Activated CD8-positive, alpha-beta memory T cell treated with anti-CD3 and anti-CD28 coated beads, Interleukin-2, amount 50 U/mL, for 48 hours (primary cell): ENCODE measurements at regions not wholly inside any gene's neighbourhood (a gene's known extent, or its start where the extent isn't known, plus 50 kb on each side); places are given as distances from the start of the nearest gene placed in this dataset.
"Not testable (repeated sequence)": the region's sequence is repeated elsewhere in the genome, so short reads cannot be mapped to it uniquely, and the experiment has no call there.

ENCODE experiments used
- DNase-seq: peaks from one replicate; pipeline ENCODE4 v3.0.0-alpha.2; 2020

DNA sequence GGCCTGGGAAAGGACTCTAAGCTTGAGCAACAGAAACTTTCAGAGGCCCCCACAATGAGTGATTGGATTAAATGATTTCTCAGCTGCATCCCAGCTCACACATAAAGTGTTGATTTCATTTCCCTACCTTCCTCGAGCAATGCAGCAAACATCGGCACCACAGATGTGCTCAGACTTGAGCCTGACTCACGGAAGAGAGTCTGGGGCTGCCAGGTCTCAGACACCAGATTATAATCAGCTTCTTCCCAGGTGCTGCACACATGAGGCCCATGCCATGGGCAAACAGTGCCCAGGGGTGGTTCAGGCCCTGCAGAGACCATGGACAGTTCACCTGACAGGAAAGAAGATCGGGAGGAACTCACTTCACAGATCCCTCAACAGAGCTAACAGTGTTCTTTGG is 226.6 kb upstream of the TENM4 start:
- DNase-seq: no peak

DNA sequence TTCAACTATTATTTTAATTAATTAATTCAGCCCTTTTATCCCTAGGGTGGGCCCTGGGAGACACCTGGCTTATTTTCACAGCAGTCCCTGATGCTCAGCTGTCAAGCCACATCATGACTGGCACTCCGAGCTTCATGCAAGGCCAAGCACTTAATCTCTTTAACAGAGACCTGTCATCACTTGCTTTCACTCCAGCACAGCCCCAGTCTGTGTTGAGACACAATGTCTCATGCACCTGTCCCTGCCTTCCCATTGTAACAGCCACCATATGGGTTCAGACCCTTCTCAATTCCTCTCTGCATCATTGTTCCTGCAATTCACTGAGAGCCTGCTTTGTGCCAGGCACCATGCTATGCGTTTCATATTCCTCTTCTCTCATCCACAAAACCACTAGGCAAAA is 222.2 kb upstream of the TENM4 start:
- no peak for DNase-seq

DNA sequence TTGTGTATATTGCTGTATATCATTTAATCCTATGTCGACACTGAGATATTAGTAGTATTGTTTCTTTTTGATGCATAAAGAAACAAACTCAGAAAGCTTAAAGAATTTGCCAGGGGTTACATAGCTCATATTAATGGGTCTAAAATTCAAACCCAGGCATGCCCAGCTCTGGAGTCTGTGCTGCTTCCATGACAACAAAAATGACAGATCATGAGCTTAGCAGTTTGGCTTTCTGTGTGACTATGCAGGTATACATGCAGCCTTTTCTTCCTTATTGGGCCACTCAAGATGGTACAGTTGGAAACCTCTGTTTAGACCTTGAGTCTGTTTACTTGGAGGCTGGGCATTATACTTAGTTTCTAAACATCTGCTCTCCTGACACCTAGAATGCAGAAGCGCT is 220.5 kb upstream of the TENM4 start:
- DNase-seq: no peak

DNA sequence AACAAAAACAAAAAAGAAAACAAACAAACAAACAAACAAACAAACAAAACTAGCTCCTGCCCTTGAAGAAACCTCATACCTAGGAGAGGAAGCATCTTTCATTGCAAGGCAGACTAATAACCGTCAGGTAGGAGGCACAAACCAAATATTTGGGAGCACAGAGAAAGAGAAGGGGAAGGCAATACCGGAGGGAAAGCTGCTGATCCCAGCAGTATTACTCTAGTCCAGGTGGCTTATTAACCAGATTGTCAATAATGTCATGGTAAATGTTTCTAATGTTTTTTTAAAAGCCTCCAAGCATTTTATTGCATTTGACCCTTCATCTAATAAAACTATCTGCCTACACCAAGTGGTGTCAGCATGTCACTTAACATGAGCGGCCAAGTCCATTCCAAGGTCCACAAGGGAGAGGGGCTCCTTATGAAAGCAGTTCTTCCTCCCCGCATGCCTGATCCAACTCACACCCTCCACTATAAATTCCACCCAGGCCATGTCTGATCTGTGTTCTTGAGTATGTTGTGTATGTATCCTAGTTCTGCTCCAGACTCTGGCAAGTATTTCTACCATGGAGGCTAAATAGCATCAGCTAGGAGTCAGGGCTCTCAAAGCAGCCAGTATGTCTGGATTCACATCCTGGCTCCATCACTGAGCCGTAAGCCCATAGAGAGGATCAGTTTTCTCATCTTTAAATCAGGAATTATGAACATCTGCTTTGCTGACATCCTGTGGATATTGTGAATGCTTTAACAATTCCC is 208.1 kb upstream of the TENM4 start:
- DNase-seq: no peak

DNA sequence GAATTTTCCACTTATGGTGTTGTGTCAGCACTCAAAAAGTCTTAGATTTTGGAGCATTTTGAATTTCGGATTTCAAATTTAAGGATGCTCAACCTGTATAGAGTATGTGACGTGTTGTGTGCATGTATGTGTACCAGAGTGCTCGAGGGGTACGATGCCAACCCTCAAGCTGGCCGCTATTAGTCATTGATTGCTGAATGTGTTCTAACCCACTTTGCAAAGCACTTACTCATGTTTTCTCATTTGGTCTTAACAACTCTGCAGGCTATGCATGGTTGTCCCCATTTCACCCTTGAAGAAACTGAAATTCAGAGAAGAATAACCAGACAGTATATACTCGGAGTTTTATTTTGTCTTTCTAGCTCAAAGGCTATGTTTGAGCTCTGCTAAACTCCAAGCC is 196.4 kb upstream of the TENM4 start:
- DNase-seq: no peak

DNA sequence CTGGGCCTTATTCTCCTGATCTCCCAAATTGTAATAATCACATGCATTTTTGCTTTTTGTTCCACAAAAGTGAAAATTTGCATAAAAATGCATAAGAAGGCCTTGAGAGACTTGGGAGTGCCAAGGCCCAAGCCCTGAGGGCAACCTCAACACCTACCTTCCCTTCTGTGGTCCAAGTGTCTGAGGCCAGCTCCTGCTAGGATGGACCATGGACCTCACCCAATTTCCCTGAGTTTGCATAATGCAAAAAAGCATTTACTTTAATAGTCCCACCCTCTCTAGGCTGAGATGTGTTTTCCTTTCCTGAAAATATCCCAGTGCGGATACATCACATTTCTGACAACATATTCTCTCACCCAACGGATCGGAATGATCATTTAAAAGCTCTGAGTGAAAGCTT is 194.1 kb upstream of the TENM4 start:
- no peak for DNase-seq

DNA sequence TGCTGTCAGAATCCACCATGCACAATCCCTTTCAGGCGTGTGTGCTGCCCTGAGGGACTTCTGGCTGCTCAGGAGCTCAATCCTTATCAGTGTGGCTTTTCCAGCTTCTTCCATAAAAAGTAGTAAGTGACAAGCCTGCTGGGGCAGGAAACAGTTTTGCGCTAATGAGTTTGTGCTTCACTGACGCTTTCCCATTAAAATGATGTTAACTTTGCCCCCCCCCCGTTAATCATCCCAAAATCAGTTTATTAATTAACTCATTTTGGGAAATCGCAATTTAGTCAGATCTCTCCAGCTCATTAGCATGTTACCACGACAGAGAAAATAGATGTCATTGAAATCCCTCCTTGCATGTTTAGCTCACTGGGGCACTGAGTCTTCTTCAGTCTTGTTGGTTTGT is 186.5 kb upstream of the TENM4 start:
- DNase-seq: no peak

DNA sequence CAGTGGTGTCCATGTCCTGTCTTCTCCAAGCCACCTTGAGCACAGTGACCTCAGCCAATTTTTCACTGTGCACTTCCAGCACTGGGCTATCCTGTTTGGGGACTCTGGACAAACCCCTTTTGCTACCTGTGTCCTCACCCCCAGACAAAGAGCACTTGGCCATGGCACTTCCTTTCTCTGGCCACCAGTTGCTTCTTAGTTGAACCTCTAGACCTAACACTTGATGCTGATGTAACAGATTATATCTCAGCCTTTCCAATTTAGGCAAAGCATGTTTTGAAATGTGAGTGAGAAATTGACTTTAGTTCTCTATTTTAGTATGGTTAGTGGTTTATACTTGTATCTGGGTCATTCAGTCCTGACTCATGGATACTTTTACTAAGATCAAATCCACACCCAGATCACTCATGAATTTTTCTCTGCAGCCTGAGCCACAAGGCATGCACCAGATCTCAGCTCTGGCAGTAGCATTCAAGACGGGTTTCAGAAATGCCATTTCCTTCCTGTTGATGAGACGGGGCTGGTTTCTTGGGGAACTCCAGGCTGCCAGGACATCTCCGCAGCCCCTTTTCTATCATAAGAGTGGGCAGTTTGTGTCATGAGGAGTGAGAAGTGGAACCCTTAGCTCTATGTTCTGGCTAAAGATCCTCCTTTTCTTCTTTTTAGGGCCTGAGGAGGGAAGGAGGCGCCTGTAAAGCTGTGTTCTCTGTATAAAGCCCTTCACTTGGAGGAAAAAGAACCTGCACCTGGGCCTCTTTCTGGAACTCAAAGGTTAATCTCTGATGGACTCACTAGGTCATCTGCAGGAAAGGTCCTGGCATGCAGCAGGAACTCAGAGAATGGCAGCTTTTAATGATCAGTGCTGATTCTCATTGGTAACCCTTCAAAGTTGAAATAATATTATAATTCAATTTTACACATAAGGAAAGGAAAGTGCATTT is 185.6 kb upstream of the TENM4 start:
- no peak for DNase-seq

DNA sequence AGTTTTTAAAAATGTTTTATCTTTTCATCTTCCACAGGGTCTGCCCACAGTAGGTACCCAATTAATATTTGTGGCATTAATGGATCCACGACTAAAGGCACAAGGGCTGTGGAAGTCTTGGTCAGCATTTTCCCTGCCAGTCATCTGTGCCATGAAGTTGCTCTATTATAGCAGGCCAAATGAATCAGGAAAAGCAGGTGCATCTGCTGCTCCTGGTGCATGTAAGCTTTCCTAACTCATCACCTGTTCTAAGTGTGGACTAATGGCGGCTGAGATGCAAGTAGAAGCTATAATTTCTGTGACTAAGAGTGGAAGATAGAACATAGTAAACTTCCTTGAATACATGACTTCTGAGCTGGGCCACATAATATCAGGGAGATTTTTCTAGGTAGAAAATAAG is 182.5 kb upstream of the TENM4 start:
- DNase-seq: no peak

DNA sequence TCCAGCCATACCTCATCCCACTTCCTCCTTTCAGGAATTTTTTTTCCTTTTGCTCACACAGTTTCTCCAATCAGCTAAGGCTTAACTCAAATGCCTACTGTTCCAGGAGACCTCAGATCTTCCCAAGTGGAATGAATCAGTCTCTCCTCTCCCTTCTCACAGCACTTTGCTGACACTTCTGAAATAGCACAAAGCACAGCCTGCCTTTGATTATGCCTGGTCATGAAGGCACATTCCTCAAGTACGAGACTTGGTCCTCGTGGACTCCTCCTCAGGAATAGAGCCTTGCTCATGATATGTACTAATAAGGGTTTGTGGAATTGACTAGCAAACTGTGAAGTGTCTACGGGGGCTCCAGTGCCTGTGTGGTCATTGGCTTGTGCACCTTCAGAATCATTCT is 176.7 kb upstream of the TENM4 start:
- no peak for DNase-seq

DNA sequence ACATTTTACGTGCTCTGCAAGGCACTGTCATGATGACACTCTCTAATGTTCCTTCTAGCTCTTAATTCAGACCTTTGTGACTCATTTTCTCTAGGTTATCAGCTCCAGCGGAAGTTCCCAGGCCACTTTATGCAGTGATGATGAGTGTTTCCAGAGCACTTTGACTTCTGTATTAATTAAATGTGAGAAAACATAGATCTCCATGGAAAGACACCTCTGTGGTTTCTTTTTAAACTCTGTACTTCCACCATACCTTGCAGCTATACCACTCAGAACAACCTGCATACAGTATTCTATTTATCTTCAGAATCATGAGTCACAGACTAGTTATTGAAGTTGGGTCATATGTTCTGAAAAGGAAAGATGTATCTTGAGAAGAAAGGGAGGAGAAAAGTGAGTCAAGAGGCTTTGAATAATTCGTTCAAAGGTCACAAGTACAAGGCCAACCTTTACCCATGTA is 175.6 kb upstream of the TENM4 start:
- no peak for DNase-seq

DNA sequence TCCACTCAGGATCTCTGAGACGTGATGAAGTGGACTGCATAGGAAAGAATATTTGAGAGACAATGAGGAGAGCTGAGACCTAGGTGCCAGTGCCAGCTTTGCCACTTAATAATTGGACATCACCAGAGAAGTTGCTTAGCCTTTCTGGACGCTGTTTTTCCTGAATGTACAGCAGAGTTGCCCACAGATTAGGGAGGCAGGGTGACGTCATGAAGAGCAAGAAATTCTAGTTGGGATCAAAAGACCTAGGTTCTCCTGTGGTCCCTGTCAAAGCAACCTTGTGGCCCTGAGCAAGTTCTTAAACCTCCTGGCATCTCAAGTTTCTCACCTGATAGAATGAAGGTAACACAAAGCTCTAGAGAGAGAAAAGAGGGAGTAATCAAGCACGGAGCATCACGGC is 174.6 kb upstream of the TENM4 start:
- DNase-seq: no peak

DNA sequence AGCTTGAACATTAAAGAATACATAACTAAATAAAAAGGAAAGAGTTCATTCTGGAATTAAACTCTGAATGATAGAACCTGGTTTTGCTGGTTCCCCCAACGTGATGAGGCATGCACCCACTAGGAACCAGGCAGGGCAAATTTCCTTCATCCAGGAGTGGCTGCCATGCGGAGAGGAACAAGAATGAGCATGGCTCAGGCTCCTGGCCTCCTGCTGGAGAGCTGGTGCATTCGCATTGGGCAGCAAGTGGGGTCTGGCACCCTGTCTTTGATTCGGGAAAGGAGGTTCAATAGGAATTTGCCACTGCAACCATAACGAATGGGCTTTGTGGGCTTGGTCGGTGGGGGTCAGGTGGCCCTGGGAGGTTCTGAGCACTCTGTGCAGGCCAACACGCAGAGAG is 169.8 kb upstream of the TENM4 start:
- no peak for DNase-seq

DNA sequence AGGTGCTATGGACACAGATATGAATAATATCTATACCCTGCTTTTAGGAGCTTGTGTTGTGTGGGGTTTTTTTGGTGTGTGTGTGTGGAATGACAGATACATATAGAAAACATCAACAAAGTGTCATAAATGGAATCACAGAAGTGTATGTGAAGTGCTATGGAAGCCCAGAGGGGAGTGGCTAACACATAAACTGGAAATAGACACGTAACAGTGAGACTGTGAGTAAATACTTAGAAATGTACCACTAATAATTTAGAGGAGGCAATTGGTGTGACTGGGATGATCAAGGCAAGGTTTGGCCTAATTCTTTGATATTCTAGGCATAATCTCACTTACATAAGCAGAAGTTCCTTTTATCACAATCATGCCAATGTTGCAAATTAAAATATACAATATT is 169.3 kb upstream of the TENM4 start:
- no peak for DNase-seq

DNA sequence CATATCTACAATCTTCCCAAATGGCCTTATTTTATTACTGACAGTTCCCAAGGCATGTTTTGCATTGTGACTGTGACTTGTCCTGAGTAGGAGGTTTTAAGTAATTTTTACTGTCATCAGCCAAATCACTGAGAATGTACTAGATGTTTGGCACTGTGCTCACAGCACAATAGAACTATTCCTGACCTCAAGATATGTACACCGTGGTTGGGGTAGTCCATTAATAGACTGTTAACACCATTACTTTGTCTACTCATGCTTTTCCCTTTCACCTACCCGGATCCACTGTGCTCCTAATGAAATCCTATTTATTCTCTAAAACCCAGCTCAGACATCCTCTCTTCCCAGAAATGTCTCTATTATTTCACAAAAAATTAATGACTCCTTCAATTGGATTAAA is 168.7 kb upstream of the TENM4 start:
- DNase-seq: no peak

DNA sequence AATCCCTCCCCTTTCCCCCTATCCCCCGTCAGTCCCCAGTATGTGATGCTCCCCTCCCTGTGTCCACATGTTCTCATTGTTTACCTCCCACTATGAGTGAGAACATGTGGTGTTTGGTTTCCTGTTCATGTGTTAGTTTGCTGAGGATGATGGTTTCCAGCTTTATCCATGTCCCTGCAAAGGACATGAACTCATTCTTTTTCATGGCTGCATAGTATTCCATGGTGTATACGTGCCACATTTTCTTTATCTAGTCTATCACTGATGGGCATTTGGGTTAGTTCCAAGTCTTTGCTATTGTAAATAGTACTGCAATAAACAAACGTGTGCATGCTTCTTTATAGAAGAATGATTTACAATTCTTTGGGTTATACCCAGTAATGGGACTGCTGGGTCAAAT is 165.6 kb upstream of the TENM4 start:
- DNase-seq: not testable (repeated sequence)

DNA sequence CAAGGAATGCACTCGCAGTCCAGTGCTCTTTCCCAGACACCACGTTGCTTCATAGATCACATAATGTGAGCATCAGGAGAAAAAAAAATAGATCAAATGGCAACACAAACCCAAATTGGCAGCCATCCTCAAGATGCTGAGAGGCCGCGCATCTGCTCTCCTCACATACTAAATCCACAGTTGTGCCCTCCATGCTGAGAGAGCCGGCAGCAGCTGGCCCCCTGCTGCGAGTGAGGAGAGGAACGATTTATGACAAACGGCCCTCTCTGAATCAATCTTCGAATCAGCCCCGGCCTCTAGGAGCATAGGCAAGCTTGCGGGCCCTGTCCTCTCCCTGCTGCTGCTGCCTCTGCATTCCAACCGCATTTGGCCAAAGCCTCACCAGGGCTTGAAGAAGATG is 159.9 kb upstream of the TENM4 start:
- DNase-seq: no peak

DNA sequence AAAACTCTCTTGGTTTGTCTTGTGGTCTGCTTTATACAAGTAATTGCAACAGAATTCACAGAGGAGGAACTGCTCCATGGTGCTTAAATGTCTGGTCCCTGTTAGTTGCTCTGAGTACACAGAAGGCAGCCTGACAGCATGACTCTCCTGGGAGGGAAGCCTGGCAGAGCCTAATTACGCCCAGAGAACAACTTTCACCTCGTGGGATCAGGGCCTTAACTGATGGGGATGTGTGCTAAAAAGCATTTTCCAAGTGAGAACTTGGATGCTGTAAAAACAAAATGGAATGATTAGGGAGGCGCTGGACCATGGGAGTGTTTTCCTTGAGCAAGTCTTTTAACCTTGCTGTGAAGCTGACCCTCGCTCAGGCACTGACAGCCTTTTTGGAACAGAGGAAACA is 154.0 kb upstream of the TENM4 start:
- no peak for DNase-seq

DNA sequence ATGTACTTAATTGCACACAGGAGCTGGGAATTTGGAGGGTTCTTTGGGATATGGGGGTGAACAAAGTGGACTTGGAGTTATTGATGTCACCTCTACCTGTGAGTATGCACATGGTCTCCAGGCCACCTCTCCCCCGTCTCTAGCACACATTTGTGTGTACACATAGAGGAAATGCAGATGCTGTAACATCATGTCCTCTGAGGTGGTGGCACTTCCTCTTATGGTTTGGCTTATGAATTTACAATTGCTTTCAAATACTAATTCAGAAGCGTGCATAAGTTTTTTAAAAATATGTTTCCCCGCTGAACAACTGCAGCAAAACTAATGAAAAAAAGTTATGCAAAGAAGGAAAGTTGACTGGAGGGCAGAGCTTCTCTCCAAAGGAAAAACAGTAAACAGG is 152.0 kb upstream of the TENM4 start:
- no peak for DNase-seq

DNA sequence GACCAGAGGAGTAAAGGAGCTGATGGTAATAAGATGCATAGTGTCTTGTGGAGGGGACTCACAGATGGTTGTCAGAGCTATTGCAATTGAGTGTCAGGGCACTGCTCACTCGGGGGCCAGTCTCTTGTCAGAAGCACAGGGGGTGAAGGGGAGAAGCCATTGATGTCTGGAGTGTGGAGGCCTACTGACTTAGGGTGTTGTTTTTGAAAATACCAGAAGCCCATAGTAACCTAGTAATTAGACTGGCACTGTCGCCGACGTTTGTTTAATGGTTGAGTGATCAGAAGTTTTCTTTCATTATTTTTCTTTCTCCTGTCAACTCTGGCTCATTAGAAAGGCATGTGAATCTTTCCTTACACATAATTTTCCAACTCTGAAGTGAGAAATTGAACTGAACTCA is 151.6 kb upstream of the TENM4 start:
- DNase-seq: no peak

DNA sequence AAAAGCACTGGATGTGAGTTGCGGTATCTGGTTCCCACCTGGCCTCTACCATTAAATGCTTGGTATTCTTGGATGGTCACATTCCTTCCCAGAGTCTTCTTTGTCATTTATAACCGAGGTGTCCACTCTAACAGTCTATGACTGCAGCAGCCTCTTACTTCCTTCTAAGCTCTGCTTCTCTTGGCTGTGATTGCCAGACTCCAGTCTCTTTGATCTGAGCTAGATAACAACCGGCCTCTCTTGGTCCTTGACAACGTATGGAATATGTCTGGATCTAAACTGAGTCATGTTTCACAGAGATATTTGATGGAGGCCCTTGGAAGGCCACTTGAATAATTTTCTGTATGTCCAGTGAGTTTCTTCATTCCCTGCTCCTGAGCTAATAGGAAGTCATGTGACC is 141.6 kb upstream of the TENM4 start:
- DNase-seq: no peak

DNA sequence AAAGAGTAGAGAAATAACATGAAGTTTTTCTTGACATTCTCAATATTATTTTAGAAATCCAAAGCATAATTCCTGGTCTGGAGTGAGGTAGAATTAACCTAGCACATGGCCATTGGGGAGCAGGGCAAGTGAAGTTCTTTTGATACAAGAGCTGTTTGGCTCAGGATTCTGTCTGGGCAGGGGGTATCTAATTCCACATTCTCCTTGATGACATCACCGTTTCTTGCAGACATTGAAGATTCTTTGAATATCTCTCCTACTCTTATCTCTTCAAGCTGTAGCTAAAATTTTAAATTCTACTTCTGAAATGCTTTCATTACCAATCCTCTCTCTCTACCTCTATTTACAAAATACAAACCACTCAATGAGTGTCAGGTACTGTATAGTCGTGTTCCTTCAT is 138.2 kb upstream of the TENM4 start:
- no peak for DNase-seq

DNA sequence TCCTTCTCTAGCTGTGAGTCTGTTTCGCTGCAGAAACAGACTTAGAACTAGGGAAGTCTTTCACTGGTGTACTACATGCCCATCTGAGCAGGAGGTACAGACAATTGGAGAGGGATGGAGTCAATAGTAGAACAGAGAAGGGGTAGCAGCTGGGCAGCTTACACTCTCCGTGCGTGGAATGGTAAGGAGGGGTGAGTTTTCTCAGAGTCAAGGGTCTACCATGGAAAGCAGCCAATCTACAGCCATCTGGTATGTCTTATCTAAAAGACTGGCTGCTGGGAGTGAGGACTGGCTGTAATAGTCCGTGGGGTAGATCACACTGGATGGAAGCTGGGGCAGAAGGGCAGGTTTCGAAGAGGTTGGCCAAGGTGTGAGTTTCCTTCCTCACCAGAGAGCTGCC is 137.3 kb upstream of the TENM4 start:
- DNase-seq: no peak

DNA sequence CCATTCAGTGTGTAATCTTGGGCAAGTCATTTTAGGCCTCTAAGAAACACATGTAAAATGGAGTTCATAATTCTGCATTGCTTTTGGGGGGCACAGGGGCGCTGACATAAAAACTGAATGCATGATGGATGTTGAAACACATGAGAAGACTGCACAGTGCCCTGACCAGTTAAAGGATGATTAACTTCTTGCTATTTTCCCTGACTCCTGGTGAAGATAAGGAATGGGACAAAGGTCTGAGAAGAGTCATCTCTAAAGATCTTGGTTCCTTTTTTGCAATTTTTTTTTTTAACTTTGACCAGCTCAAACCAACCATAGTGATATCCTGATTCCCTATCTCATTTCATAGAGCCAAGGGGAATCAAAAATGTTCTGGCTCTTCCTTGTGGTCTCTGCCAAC is 134.9 kb upstream of the TENM4 start:
- no peak for DNase-seq
